ENCODE measurements at regions not wholly inside any gene's neighbourhood (a gene's known extent, or its start where the extent isn't known, plus 50 kb on each side); places are given as distances from the start of the nearest gene placed in this dataset.

GRCh38 chr4:155428128-155428527, 51.4 kb upstream of the MAP9 start:
- CTCF ChIA-PET, result interaction anchor here (1.0 to 1.9 kb wide), 3 partner anchors 13 to 359 kb away, joined by 4 to 5 read pairs (median 4); no protein-coding TSS in a partner anchor
- POLR2A ChIA-PET, result interaction anchor here (1.5 kb wide), 1 partner anchor 239 kb away, joined by 4 read pairs; the partner anchor contains the start of gene GUCY1A1
- Histone ChIP-seq H3K9me2 (no peaks in the 10 kb centered on the region), H3K4me3 (ENCODE audit: low read depth in 2 of 2, low read length in 1 of 2) (no peak overlapping the region), H4K20me1 (ENCODE audit: insufficient read depth) (no peaks in the 10 kb centered on the region), H3K27ac (ENCODE audit: low read depth in 2 of 2, low read length in 1 of 2) (peak overlapping the region in 1 of 2 experiments; percentile 64; a peak in 2 of 4 replicates), H2AFZ (ENCODE audit: low read depth) (no peak overlapping the region), H3F3A (replicated peaks; ENCODE audit: insufficient read depth) (no peaks in the 10 kb centered on the region), H3K9me3 (no peaks in the 10 kb centered on the region), H3K4me1 (ENCODE audit: control insufficient read depth in 1 of 2, insufficient read depth in 2 of 2, low read depth in 1 of 2, low read length in 1 of 2) (peaks cover 0 to 8% of the 10 kb centered on the region in 2 experiments; a peak in 2 of 4 replicates), H3K9ac (no peak overlapping the region), H3K4me2 (no peak overlapping the region), H3K79me2 (ENCODE audit: insufficient read depth) (no peaks in the 10 kb centered on the region), H3K36me3 (replicated peaks in 1 of 2; ENCODE audit: control insufficient read depth in 1 of 2, insufficient read depth in 2 of 2, low read length in 1 of 2) (no peaks in the 10 kb centered on the region), H3K27me3 (ENCODE audit: insufficient read depth) (no peaks in the 10 kb centered on the region)
- TF ChIP-seq YY1 (IDR thresholded peaks at IDR 0.05; ENCODE audit: low read depth) (no peak), TEAD4 (IDR thresholded peaks at IDR 0.05; ENCODE audit: borderline replicate concordance, insufficient read depth) (no peak), EP300 (IDR thresholded peaks at IDR 0.05; ENCODE audit: borderline replicate concordance in 1 of 2, low read depth in 1 of 2, low read length in 1 of 2) (peak in 1 of 2 experiments; percentile 92; a peak in 2 of 4 replicates), RAD21 (IDR thresholded peaks at IDR 0.05; ENCODE audit: low read length) (no peak), GATA2 (CRISPR knock-in tag; IDR thresholded peaks at IDR 0.05) (peak; percentile 93), USF1 (IDR thresholded peaks at IDR 0.05; ENCODE audit: borderline replicate concordance, low read depth) (no peak), FOXM1 (IDR thresholded peaks at IDR 0.05; ENCODE audit: low read depth) (no peak), SIN3A (IDR thresholded peaks at IDR 0.05; ENCODE audit: borderline replicate concordance, low read depth, low read length) (no peak), GABPA (IDR thresholded peaks at IDR 0.05; ENCODE audit: low read depth) (no peak), TAF1 (IDR thresholded peaks at IDR 0.05; ENCODE audit: borderline replicate concordance, low read depth, low read length) (no peak), FOSL2 (IDR thresholded peaks at IDR 0.05; ENCODE audit: borderline replicate concordance, low read depth) (no peak), RCOR1 (IDR thresholded peaks at IDR 0.05; ENCODE audit: low read length) (peak; percentile 63; the same call in 1 of the 2 replicates), JUND (IDR thresholded peaks at IDR 0.05) (no peak), REST (IDR thresholded peaks at IDR 0.05; ENCODE audit: low read depth, low read length) (no peak), FOXJ3 (CRISPR knock-in tag; IDR thresholded peaks at IDR 0.05) (peak; percentile 59; the same call in 1 of the 2 replicates), EZH2phosphoT487 (IDR thresholded peaks at IDR 0.05; ENCODE audit: borderline replicate concordance, low read depth) (no peak), CHD2 (IDR thresholded peaks at IDR 0.05; ENCODE audit: low read length, partially characterized antibody) (peak; percentile 65)
- TF ChIP-seq, protein P1, sequence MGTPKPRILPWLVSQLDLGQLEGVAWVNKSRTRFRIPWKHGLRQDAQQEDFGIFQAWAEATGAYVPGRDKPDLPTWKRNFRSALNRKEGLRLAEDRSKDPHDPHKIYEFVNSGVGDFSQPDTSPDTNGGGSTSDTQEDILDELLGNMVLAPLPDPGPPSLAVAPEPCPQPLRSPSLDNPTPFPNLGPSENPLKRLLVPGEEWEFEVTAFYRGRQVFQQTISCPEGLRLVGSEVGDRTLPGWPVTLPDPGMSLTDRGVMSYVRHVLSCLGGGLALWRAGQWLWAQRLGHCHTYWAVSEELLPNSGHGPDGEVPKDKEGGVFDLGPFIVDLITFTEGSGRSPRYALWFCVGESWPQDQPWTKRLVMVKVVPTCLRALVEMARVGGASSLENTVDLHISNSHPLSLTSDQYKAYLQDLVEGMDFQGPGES (IDR thresholded peaks at IDR 0.05; ENCODE audit: low read depth, low read length), result no peak
- peak; percentile 44 for DNase-seq
